ENCODE measurements at regions not wholly inside any gene's neighbourhood (a gene's known extent, or its start where the extent isn't known, plus 50 kb on each side); places are given as distances from the start of the nearest gene placed in this dataset.
"Not testable (repeated sequence)": the region's sequence is repeated elsewhere in the genome, so short reads cannot be mapped to it uniquely, and the experiment has no call there.

DNA sequence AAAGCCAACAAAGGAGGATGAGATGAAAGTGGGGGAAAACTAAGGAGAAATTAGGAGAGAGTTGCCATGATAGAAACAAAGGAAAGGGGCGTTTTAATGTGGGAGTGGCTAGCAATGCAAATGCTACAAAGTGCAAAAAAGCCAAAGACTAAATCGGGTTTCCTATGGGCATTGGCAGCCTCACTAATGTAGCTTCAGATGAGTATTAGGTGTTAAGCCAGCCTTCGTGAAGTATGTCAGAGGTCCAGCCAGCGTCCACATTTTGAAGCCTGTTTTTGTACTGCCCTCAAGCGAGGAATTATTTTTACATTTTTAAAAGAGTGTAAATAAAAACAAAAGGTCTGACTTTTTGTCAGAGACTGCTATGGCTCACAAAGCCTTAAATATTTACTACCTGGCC lies 60.4 kb upstream of the TPTE start:
- not testable (repeated sequence) for TF ChIP-seq ZNF263 (CRISPR knock-in tag; IDR thresholded peaks at IDR 0.05; ENCODE audit: low read depth); ZBTB21 (CRISPR knock-in tag; IDR thresholded peaks at IDR 0.05; ENCODE audit: borderline replicate concordance); NFYB (CRISPR knock-in tag; conservative IDR thresholded peaks at IDR 0.05; ENCODE audit: low read depth); ESRRA (CRISPR knock-in tag; IDR thresholded peaks at IDR 0.05; ENCODE audit: borderline replicate concordance); FOXP1 (CRISPR knock-in tag; IDR thresholded peaks at IDR 0.05; ENCODE audit: borderline replicate concordance); NR3C1 (CRISPR knock-in tag; conservative IDR thresholded peaks at IDR 0.05; ENCODE audit: low read depth); SP1 (CRISPR knock-in tag; conservative IDR thresholded peaks at IDR 0.05); NR2C2 (CRISPR knock-in tag; IDR thresholded peaks at IDR 0.05); ZNF416 (CRISPR knock-in tag; IDR thresholded peaks at IDR 0.05); KAT7 (CRISPR knock-in tag; IDR thresholded peaks at IDR 0.05; ENCODE audit: borderline replicate concordance)
- TF ChIP-seq, protein P1, sequence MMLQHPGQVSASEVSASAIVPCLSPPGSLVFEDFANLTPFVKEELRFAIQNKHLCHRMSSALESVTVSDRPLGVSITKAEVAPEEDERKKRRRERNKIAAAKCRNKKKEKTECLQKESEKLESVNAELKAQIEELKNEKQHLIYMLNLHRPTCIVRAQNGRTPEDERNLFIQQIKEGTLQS (CRISPR knock-in tag; conservative IDR thresholded peaks at IDR 0.05) = not testable (repeated sequence)
- TF ChIP-seq, protein P2, sequence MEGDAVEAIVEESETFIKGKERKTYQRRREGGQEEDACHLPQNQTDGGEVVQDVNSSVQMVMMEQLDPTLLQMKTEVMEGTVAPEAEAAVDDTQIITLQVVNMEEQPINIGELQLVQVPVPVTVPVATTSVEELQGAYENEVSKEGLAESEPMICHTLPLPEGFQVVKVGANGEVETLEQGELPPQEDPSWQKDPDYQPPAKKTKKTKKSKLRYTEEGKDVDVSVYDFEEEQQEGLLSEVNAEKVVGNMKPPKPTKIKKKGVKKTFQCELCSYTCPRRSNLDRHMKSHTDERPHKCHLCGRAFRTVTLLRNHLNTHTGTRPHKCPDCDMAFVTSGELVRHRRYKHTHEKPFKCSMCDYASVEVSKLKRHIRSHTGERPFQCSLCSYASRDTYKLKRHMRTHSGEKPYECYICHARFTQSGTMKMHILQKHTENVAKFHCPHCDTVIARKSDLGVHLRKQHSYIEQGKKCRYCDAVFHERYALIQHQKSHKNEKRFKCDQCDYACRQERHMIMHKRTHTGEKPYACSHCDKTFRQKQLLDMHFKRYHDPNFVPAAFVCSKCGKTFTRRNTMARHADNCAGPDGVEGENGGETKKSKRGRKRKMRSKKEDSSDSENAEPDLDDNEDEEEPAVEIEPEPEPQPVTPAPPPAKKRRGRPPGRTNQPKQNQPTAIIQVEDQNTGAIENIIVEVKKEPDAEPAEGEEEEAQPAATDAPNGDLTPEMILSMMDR (IDR thresholded peaks at IDR 0.05) = not testable (repeated sequence)
- TF ChIP-seq, protein P3, sequence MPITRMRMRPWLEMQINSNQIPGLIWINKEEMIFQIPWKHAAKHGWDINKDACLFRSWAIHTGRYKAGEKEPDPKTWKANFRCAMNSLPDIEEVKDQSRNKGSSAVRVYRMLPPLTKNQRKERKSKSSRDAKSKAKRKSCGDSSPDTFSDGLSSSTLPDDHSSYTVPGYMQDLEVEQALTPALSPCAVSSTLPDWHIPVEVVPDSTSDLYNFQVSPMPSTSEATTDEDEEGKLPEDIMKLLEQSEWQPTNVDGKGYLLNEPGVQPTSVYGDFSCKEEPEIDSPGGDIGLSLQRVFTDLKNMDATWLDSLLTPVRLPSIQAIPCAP (CRISPR knock-in tag; IDR thresholded peaks at IDR 0.05) = not testable (repeated sequence)
